IPS-NIHi7 (cell line): ENCODE measurements at regions not wholly inside any gene's neighbourhood (a gene's known extent, or its start where the extent isn't known, plus 50 kb on each side); places are given as distances from the start of the nearest gene placed in this dataset.
"Not testable (repeated sequence)": the region's sequence is repeated elsewhere in the genome, so short reads cannot be mapped to it uniquely, and the experiment has no call there.

Source experiments
- DNase-seq: peaks from one replicate; pipeline ENCODE4 v3.0.0; 2012; ENCODE audit warnings: mixed read lengths; ENCODE audit errors: extremely low spot score

- not testable (repeated sequence) for DNase-seq
These were observed 289.9 kb upstream of the PRSS16 start for GRCh38 chr6:26957399-26958127.

GRCh38 chr6:26961236-26961635, 286.3 kb upstream of the PRSS16 start:
- DNase-seq: not testable (repeated sequence)

- DNase-seq: no peak
These were observed 245.1 kb upstream of the PRSS16 start for GRCh38 chr6:27002447-27002846.

GRCh38 chr6:27007020-27007419, 240.5 kb upstream of the PRSS16 start:
- no peak for DNase-seq

- DNase-seq: not testable (repeated sequence)
These were observed 238.9 kb upstream of the PRSS16 start for GRCh38 chr6:27008613-27009012.

GRCh38 chr6:27014053-27014452, 233.4 kb upstream of the PRSS16 start:
- DNase-seq: not testable (repeated sequence)

GRCh38 chr6:27016689-27017088, 230.8 kb upstream of the PRSS16 start:
- DNase-seq: no peak

GRCh38 chr6:27018401-27018800, 229.1 kb upstream of the PRSS16 start:
- not testable (repeated sequence) for DNase-seq

GRCh38 chr6:27019651-27020552, 227.6 kb upstream of the PRSS16 start:
- peak; percentile 86 for DNase-seq

- DNase-seq: no peak
These were observed 227.0 kb upstream of the PRSS16 start for GRCh38 chr6:27020553-27020880.

- DNase-seq: no peak
These were observed 223.8 kb upstream of the PRSS16 start for GRCh38 chr6:27023664-27024063.

- no peak for DNase-seq
These were observed 222.2 kb upstream of the PRSS16 start for GRCh38 chr6:27025351-27025750.

- DNase-seq: no peak
These were observed 221.1 kb upstream of the PRSS16 start for GRCh38 chr6:27026361-27026760.

- no peak for DNase-seq
These were observed 216.2 kb upstream of the PRSS16 start for GRCh38 chr6:27031302-27031701.

GRCh38 chr6:27038498-27038897, 209.0 kb upstream of the PRSS16 start:
- DNase-seq: no peak

GRCh38 chr6:27040244-27041042, 207.1 kb upstream of the PRSS16 start:
- no peak for DNase-seq

- DNase-seq: no peak
These were observed 204.3 kb upstream of the PRSS16 start for GRCh38 chr6:27043244-27043643.

- not testable (repeated sequence) for DNase-seq
These were observed 202.4 kb upstream of the PRSS16 start for GRCh38 chr6:27045131-27045530.

GRCh38 chr6:27047725-27048124, 199.8 kb upstream of the PRSS16 start:
- not testable (repeated sequence) for DNase-seq

GRCh38 chr6:27049863-27050781, 197.4 kb upstream of the PRSS16 start:
- DNase-seq: no peak
